A549 (cell line): ENCODE measurements at regions not wholly inside any gene's neighbourhood (a gene's known extent, or its start where the extent isn't known, plus 50 kb on each side); places are given as distances from the start of the nearest gene placed in this dataset.

ENCODE experiments used
- CBX2 ChIP-seq: fragments of 200-600 bp; sonication (generic); IDR thresholded peaks from 2 replicates; pipeline ENCODE4 v1.6.1; 2016; ENCODE audit warnings: low read depth, mild to moderate bottlenecking, borderline replicate concordance
- EHF ChIP-seq: fragments of 250-450 bp; sonication (Bioruptor Pico); IDR thresholded peaks from 2 replicates; pipeline ENCODE4 v1.5.0; 2020; ENCODE audit warnings: mild to moderate bottlenecking
- MYC ChIP-seq: IDR thresholded peaks from 2 replicates; pipeline ENCODE4 v1.6.1; 2012; ENCODE audit warnings: mild to moderate bottlenecking, inconsistent platforms, low read length, improper control_type of control experiment, borderline replicate concordance
- NPAS2 ChIP-seq: fragments of 250-450 bp; sonication (Bioruptor Pico); IDR thresholded peaks from 2 replicates; pipeline ENCODE4 v1.8.0; 2022; ENCODE audit warnings: mild to moderate bottlenecking, moderate library complexity, borderline replicate concordance
- ZFP36 ChIP-seq: fragments of 450-650 bp; IDR thresholded peaks from 2 replicates; pipeline ENCODE4 v1.6.1; 2014; ENCODE audit warnings: borderline replicate concordance; ENCODE audit not compliant: partially characterized antibody
- ZSCAN20 ChIP-seq: fragments of 250-450 bp; sonication (Bioruptor Pico); IDR thresholded peaks from 2 replicates; pipeline ENCODE4 v1.8.0; 2022; ENCODE audit warnings: mild to moderate bottlenecking, moderate library complexity
- TF ChIP-seq, protein P1 (sequence below): fragments of >200 bp; sonication (Bioruptor Twin); formaldehyde crosslinking; IDR thresholded peaks from 3 replicates; pipeline ENCODE4 v1.5.1; 2016
- TF ChIP-seq, protein P2 (sequence below): fragments of 200-600 bp; sonication (generic); IDR thresholded peaks from 2 replicates; pipeline ENCODE4 v1.6.1; 2016; ENCODE audit warnings: antibody characterized with exemption, mild to moderate bottlenecking, moderate library complexity

DNA sequence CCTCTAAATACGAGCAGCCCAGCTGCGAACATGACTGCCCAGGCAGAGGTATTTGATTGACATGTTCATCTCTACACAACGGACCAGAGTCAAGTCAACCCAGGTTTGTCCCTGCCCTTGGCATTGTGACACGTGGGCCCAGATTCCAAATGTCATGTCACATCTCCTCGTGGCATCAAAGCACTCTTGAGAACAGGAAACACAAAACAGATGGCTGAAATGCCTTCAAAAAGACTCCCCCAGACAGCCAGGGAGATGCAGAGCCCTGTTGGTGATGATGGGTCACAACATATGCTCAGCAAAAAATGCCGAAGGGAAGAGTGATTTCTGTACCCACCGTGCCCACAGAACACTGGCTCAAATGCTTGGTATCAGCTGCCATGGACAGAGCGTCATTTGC lies 337.8 kb upstream of the DAB1 start:
- TF ChIP-seq CBX2 (no peak), NPAS2 (CRISPR knock-in tag) (no peak), EHF (CRISPR knock-in tag) (no peak), MYC (no peak), ZFP36 (no peak), ZSCAN20 (no peak)
- TF ChIP-seq, protein P1, sequence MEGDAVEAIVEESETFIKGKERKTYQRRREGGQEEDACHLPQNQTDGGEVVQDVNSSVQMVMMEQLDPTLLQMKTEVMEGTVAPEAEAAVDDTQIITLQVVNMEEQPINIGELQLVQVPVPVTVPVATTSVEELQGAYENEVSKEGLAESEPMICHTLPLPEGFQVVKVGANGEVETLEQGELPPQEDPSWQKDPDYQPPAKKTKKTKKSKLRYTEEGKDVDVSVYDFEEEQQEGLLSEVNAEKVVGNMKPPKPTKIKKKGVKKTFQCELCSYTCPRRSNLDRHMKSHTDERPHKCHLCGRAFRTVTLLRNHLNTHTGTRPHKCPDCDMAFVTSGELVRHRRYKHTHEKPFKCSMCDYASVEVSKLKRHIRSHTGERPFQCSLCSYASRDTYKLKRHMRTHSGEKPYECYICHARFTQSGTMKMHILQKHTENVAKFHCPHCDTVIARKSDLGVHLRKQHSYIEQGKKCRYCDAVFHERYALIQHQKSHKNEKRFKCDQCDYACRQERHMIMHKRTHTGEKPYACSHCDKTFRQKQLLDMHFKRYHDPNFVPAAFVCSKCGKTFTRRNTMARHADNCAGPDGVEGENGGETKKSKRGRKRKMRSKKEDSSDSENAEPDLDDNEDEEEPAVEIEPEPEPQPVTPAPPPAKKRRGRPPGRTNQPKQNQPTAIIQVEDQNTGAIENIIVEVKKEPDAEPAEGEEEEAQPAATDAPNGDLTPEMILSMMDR: no peak
- TF ChIP-seq, protein P2, sequence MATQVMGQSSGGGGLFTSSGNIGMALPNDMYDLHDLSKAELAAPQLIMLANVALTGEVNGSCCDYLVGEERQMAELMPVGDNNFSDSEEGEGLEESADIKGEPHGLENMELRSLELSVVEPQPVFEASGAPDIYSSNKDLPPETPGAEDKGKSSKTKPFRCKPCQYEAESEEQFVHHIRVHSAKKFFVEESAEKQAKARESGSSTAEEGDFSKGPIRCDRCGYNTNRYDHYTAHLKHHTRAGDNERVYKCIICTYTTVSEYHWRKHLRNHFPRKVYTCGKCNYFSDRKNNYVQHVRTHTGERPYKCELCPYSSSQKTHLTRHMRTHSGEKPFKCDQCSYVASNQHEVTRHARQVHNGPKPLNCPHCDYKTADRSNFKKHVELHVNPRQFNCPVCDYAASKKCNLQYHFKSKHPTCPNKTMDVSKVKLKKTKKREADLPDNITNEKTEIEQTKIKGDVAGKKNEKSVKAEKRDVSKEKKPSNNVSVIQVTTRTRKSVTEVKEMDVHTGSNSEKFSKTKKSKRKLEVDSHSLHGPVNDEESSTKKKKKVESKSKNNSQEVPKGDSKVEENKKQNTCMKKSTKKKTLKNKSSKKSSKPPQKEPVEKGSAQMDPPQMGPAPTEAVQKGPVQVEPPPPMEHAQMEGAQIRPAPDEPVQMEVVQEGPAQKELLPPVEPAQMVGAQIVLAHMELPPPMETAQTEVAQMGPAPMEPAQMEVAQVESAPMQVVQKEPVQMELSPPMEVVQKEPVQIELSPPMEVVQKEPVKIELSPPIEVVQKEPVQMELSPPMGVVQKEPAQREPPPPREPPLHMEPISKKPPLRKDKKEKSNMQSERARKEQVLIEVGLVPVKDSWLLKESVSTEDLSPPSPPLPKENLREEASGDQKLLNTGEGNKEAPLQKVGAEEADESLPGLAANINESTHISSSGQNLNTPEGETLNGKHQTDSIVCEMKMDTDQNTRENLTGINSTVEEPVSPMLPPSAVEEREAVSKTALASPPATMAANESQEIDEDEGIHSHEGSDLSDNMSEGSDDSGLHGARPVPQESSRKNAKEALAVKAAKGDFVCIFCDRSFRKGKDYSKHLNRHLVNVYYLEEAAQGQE: no peak
